Astrocyte of the cerebellum (primary cell): ENCODE measurements at regions not wholly inside any gene's neighbourhood (a gene's known extent, or its start where the extent isn't known, plus 50 kb on each side); places are given as distances from the start of the nearest gene placed in this dataset.
A peak's percentile ranks its signal among the peaks of the same experiment; 100 is the strongest.

ENCODE experiments used
- DNase-seq: peaks from one replicate; pipeline ENCODE4 v3.0.0-alpha.2; 2011; ENCODE audit warnings: low read depth
- H3K4me3 ChIP-seq: 2 replicates; pipeline ENCODE4 v1.5.1; 2011; ENCODE audit warnings: mild to moderate bottlenecking, low read depth, low read length, moderate library complexity
- in situ Hi-C: cut with HindIII; loops from 2 replicates; pipeline ENCODE4 v1.10.0; 2017; ENCODE audit warnings: low sequenced_read_pairs
- TF ChIP-seq, protein P1 (sequence below): IDR thresholded peaks from 2 replicates; pipeline ENCODE4 v1.5.1; 2012; ENCODE audit warnings: low read length, low read depth, moderate library complexity, mild to moderate bottlenecking; ENCODE audit errors: missing control alignments

DNA sequence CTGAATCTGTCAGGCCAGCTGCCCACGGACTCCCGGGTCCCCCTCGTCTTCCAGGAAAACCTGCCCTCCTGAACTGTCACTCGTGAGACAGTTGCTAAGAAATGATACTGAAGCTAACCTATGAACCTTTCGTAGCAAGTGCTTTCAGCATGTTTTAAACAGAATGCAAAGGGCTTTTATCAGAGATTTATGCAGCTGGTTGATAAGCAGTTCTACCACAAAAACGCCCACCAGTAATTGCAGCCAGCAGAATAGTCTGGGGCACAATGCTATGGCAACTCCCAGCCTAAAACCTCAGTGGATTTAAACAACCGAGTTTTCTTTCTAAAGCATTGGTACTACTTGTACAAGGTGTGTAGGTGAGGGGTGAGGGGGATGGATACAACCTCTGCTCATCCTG is 97.5 kb downstream of the IRX2 start:
- DNase-seq = no peak
- TF ChIP-seq, protein P1, sequence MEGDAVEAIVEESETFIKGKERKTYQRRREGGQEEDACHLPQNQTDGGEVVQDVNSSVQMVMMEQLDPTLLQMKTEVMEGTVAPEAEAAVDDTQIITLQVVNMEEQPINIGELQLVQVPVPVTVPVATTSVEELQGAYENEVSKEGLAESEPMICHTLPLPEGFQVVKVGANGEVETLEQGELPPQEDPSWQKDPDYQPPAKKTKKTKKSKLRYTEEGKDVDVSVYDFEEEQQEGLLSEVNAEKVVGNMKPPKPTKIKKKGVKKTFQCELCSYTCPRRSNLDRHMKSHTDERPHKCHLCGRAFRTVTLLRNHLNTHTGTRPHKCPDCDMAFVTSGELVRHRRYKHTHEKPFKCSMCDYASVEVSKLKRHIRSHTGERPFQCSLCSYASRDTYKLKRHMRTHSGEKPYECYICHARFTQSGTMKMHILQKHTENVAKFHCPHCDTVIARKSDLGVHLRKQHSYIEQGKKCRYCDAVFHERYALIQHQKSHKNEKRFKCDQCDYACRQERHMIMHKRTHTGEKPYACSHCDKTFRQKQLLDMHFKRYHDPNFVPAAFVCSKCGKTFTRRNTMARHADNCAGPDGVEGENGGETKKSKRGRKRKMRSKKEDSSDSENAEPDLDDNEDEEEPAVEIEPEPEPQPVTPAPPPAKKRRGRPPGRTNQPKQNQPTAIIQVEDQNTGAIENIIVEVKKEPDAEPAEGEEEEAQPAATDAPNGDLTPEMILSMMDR = no peak
- in situ Hi-C loops = no loop called here
- no peak overlapping the region for H3K4me3 ChIP-seq

DNA sequence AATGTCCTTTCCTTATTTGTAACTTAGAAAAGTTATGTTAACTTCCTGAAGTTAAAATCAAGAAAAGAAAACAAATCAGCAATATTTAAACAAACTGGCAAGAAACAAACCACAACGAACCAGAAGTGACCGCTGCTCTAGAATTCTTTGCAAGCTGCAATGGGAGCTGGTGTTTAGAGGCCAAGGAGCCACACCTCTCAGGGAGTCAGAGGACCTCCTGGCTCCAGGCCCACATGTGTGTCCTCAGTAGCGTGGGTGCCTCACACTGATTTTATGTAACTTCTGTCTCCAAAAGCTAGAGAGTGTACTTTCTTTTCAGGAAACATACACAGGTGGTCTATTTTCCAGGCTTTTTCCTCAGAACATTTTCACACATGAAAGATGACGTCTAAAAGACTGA is 100.4 kb downstream of the IRX2 start:
- H3K4me3 ChIP-seq = no peak overlapping the region
- no peak for DNase-seq
- in situ Hi-C loops = no loop called here
- TF ChIP-seq, protein P1 = no peak

DNA sequence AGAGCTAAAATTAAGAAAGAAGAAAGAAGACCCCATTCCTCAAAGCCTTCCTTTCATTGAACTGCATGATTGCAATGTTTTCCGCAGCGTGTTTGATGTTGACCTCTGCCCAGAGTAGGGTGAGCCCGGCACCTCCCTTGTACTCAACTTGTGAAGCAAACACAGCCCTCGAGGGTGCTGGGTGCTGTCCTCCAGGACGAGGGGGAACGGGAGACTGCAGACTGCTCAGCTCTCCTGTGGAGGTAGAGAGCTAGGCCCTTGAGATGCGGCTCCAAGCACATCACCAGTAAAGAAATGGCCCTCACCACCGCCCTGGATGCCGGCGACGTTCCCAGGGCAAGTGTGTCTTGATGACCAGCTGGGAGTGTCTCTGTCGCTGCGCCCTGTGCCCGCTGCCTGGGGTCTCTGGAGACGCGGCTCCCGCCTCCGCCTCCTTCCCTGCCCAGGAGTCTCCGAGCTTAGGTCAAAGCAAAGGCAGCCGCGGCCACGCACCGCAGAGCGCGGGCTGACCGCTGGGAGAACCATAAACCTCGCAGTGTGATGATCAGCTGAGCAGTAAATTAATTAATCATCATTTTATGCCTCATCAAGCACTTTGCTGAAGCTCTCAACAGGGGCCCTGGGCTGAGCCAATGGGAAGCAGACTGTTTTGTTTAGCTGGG is 108.7 kb downstream of the IRX2 start:
- in situ Hi-C loops = no loop called here

DNA sequence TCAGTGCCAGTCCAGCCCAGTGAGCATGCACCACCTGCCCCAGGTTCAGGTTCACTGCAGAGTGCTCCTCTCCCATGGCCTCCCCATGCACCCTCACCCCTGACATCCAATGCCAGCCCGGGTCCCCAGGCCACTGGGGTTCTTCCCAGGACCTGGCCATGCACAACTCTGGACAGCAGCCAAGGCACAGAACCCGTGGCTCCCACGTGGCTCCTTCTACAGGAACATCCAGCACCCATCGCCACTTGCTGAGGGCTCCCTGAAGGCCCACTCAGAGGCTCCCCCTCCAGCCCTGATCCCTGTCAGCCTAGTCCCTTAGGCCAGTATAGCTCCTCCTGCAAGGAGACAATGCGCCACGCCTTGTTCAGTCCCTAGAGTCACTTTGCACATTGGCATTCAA is 110.8 kb downstream of the IRX2 start:
- TF ChIP-seq, protein P1 = no peak
- in situ Hi-C loops = no loop called here
- DNase-seq = no peak

More for the DNA sequence above, 108.7 kb downstream of the IRX2 start:
- TF ChIP-seq, protein P1 = no peak
- H3K4me3 ChIP-seq = no peak overlapping the region
- peak; percentile 69 for DNase-seq

DNA sequence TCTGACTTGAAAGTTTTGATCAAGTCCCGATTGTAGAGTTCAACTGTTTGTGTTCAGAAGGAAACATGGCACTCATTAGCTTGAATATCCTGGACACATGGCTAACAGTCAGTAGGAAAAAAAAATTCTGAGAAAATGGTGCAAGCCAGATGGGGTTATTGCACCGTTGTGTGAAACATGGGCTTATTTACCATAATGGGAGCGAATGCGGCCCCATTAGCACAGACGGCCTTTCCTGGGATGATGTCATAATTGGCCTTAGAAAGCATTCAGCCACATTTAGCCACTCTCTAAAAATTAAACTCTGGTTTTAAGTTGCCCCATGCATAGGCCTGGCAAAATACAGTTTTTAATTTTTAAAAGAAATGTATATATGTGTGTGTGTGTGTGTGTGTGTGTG is 112.1 kb downstream of the IRX2 start:
- no peak overlapping the region for H3K4me3 ChIP-seq
- TF ChIP-seq, protein P1 = no peak
- in situ Hi-C loops = no loop called here
- DNase-seq = no peak

More for the DNA sequence above, 110.8 kb downstream of the IRX2 start:
- H3K4me3 ChIP-seq = no peak overlapping the region

DNA sequence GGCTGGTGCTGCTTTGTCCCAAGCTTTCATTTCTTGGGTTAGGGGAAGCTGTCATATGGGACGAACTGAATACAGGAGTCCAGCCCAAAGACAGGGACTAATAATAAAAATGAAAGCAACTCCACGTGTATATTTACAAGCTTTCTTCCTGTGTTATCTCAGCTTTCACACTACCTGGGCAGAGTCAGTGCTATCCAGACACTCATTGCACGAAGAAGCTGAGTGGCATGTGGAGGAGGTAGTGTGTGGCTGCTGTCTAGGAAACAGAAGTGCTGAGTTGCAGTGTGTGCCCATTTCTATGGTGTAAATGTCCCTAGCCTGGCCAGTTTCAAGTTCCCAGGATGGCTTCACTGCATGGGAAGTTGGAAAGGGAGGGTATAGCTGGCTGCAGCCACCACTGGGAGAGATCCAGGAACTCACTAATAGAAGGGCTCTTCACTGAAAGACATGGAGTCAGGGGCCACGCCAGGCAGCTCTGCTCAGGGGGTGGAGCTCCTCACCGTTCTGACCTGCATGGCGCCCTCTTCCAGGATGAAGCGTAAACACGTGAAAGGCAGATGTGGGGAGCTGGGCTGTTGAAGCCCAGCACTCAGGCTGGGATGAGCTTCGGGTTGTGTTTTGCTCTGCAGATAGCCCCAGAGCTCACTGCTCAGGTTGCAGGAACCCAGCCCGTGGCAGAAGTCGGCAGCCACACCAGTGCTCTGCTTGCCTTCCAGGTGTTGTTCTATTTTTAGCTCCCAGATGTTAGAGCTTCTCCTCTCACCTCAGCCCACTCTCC is 116.9 kb downstream of the IRX2 start:
- no peak for DNase-seq
- in situ Hi-C loops = no loop called here
- TF ChIP-seq, protein P1 = no peak
- H3K4me3 ChIP-seq = no peak overlapping the region
